H1 (cell line): ENCODE measurements at regions not wholly inside any gene's neighbourhood (a gene's known extent, or its start where the extent isn't known, plus 50 kb on each side); places are given as distances from the start of the nearest gene placed in this dataset.

Experiments used
- CTCF ChIA-PET: fragments of 300-600 bp; sonication (Branson Sonifier 250); formaldehyde crosslinking; loops from one replicate; lab custom pipeline; 2021; ENCODE audit not compliant: partially characterized antibody; lab: Charles Lee
- POLR2A ChIA-PET: fragments of 300-600 bp; sonication (Branson Sonifier 250); formaldehyde crosslinking; loops from one replicate; lab custom pipeline; 2021; ENCODE audit warnings: inconsistent platforms; ENCODE audit not compliant: partially characterized antibody; lab: Charles Lee
- DNase-seq, 2 experiments: peaks; one replicate each; pipeline versions ENCODE4 v3.0.0 to v3.0.0-alpha.2; 2010 to 2022; ENCODE audit warnings: low spot score in 2 of 2, low read depth in 1 of 2, mixed read lengths in 1 of 2
- FAIRE-seq: peaks from 2 replicates; lab custom pipeline; 2011; peaks lifted over from hg19 to GRCh38; lab: Jason Lieb, UNC
- H2AFZ ChIP-seq: 2 replicates; pipeline ENCODE4 v1.8.1; 2012; ENCODE audit warnings: low read length, inconsistent platforms
- H2AK5ac ChIP-seq: 2 replicates; pipeline ENCODE4 v1.6.1; 2013; ENCODE audit warnings: low read depth, low read length
- H2BK120ac ChIP-seq: replicated peaks from 2 replicates; pipeline ENCODE3; 2013; ENCODE audit warnings: low read depth, low read length, inconsistent platforms
- H2BK12ac ChIP-seq: 2 replicates; pipeline ENCODE4 v1.6.1; 2013; ENCODE audit warnings: low read depth, low read length
- H2BK15ac ChIP-seq: 2 replicates; pipeline ENCODE4 v1.6.1; 2013; ENCODE audit warnings: low read length
- H2BK20ac ChIP-seq: 2 replicates; pipeline ENCODE4 v1.6.1; 2013; ENCODE audit warnings: low read length
- H2BK5ac ChIP-seq: 2 replicates; pipeline ENCODE4 v1.6.1; 2013; ENCODE audit warnings: low read depth, low read length
- H3K14ac ChIP-seq: 2 replicates; pipeline ENCODE4 v1.6.1; 2013; ENCODE audit warnings: inconsistent platforms; ENCODE audit not compliant: insufficient read length
- H3K18ac ChIP-seq: 2 replicates; pipeline ENCODE4 v1.6.1; 2013; ENCODE audit warnings: low read length; ENCODE audit errors: extremely low read depth
- H3K23ac ChIP-seq: 2 replicates; pipeline ENCODE4 v1.6.1; 2013; ENCODE audit warnings: inconsistent platforms; ENCODE audit not compliant: insufficient read length
- H3K23me2 ChIP-seq: 2 replicates; pipeline ENCODE4 v1.6.1; 2013; ENCODE audit warnings: low read depth, low read length
- H3K27ac ChIP-seq: 2 replicates; pipeline ENCODE4 v1.6.1; 2011; ENCODE audit warnings: low read depth, low read length, inconsistent platforms
- H3K27me3 ChIP-seq, 4 experiments: replicated peaks in 1 of 4; 1 replicate in 1 of 4; 2 replicates in 3 of 4; pipeline versions ENCODE4 v1.6.1 to v1.8.1; 2011 to 2013; ENCODE audit warnings: low read length in 3 of 4, mild to moderate bottlenecking in 3 of 4, inconsistent platforms in 2 of 4, mixed read lengths in 2 of 4, moderate library complexity in 1 of 4; ENCODE audit not compliant: control insufficient read depth in 3 of 4, insufficient read depth in 3 of 4; ENCODE audit errors: extremely low read depth in 1 of 4
- H3K36me3 ChIP-seq, 4 experiments: 2 replicates each; pipeline versions ENCODE4 v1.6.1 to v1.8.1; 2011 to 2013; ENCODE audit warnings: mild to moderate bottlenecking in 4 of 4, low read length in 3 of 4, moderate library complexity in 2 of 4, control low read depth in 1 of 4, inconsistent platforms in 1 of 4; ENCODE audit not compliant: insufficient read depth in 4 of 4, control insufficient read depth in 2 of 4
- H3K4ac ChIP-seq: replicated peaks from 2 replicates; pipeline ENCODE3; 2013; ENCODE audit warnings: low read length, low read depth, mixed read lengths, inconsistent platforms; ENCODE audit not compliant: insufficient read length
- H3K4me1 ChIP-seq, 4 experiments: replicated peaks in 1 of 4; 1 replicate in 1 of 4; 2 replicates in 3 of 4; pipeline versions ENCODE4 v1.6.1 to v1.8.1; 2011 to 2013; ENCODE audit warnings: low read length in 3 of 4, inconsistent platforms in 2 of 4, mixed read lengths in 1 of 4; ENCODE audit not compliant: insufficient read depth in 4 of 4, control insufficient read depth in 3 of 4
- H3K4me2 ChIP-seq, 2 experiments: 2 replicates each; pipeline versions ENCODE4 v1.6.1 to v1.8.1; 2011 to 2013; ENCODE audit warnings: low read depth in 2 of 2, low read length in 2 of 2, control low read depth in 1 of 2, inconsistent platforms in 1 of 2, mild to moderate bottlenecking in 1 of 2; ENCODE audit not compliant: insufficient read depth in 1 of 2
- H3K4me3 ChIP-seq, 4 experiments: fragments of 200-600, 300-600 bp in 1 of 4; sonication (generic), shearing (Covaris generic), sonication (Bioruptor Twin) in 1 of 4; 2 replicates each; pipeline versions ENCODE4 v1.5.1 to v1.8.1; 2011 to 2016; ENCODE audit warnings: low read length in 4 of 4, low read depth in 3 of 4, control low read depth in 2 of 4, inconsistent platforms in 2 of 4, mild to moderate bottlenecking in 2 of 4, mixed read lengths in 1 of 4, moderate library complexity in 1 of 4; ENCODE audit not compliant: insufficient read depth in 2 of 4; ENCODE audit errors: extremely low read depth in 1 of 4
- H3K56ac ChIP-seq: replicated peaks from 2 replicates; pipeline ENCODE3; 2013; ENCODE audit warnings: low read depth, mild to moderate bottlenecking, mixed read lengths, low read length, inconsistent platforms; ENCODE audit not compliant: insufficient read length
- H3K79me1 ChIP-seq: 2 replicates; pipeline ENCODE4 v1.6.1; 2013; ENCODE audit warnings: low read depth, low read length, control low read depth
- H3K79me2 ChIP-seq, 2 experiments: 2 replicates each; pipeline versions ENCODE4 v1.6.1 to v1.8.1; 2012 to 2013; ENCODE audit warnings: low read length in 2 of 2, mild to moderate bottlenecking in 2 of 2, inconsistent platforms in 1 of 2; ENCODE audit not compliant: insufficient read depth in 2 of 2, control insufficient read depth in 1 of 2
- H3K9ac ChIP-seq, 4 experiments: replicated peaks in 1 of 4; 1 replicate in 1 of 4; 2 replicates in 3 of 4; pipeline versions ENCODE4 v1.6.1 to v1.8.1; 2011 to 2013; ENCODE audit warnings: low read depth in 3 of 4, low read length in 3 of 4, control low read depth in 2 of 4, mild to moderate bottlenecking in 2 of 4, moderate library complexity in 2 of 4, inconsistent platforms in 1 of 4; ENCODE audit errors: extremely low read depth in 1 of 4
- H3K9me3 ChIP-seq, 2 experiments: 2 replicates each; pipeline versions ENCODE4 v1.6.1 to v1.8.1; 2012 to 2013; ENCODE audit warnings: mild to moderate bottlenecking in 2 of 2, moderate library complexity in 2 of 2, control low read depth in 1 of 2, inconsistent platforms in 1 of 2, low read depth in 1 of 2, low read length in 1 of 2, mixed read lengths in 1 of 2; ENCODE audit not compliant: insufficient read depth in 2 of 2
- H4K20me1 ChIP-seq, 2 experiments: replicated peaks in 1 of 2; 2 replicates each; pipeline versions ENCODE3 to v1.8.1; 2011 to 2013; ENCODE audit warnings: inconsistent platforms in 2 of 2, low read length in 2 of 2, mild to moderate bottlenecking in 1 of 2; ENCODE audit not compliant: insufficient read depth in 2 of 2, control insufficient read depth in 1 of 2
- H4K5ac ChIP-seq: 2 replicates; pipeline ENCODE4 v1.6.1; 2013; ENCODE audit warnings: low read length, low read depth, mixed read lengths, inconsistent platforms; ENCODE audit not compliant: insufficient read length
- H4K8ac ChIP-seq: 2 replicates; pipeline ENCODE4 v1.8.0; 2013; ENCODE audit warnings: mild to moderate bottlenecking, moderate library complexity, low read length, inconsistent platforms; ENCODE audit not compliant: insufficient read depth; ENCODE audit errors: extremely low read depth
- H4K91ac ChIP-seq: replicated peaks from 2 replicates; pipeline ENCODE3; 2013; ENCODE audit warnings: low read length, mixed read lengths, inconsistent platforms; ENCODE audit not compliant: insufficient read length
- BACH1 ChIP-seq: IDR thresholded peaks from 2 replicates; pipeline ENCODE4 v1.6.1; 2012; ENCODE audit warnings: low read length, improper control_type of control experiment
- CREB1 ChIP-seq: IDR thresholded peaks from 2 replicates; pipeline ENCODE4 v1.6.1; 2012; ENCODE audit warnings: inconsistent platforms
- EGR1 ChIP-seq: IDR thresholded peaks from 2 replicates; pipeline ENCODE4 v1.6.1; 2011; ENCODE audit warnings: low read depth, low read length, borderline replicate concordance
- GTF2F1 ChIP-seq: IDR thresholded peaks from 2 replicates; pipeline ENCODE4 v1.6.1; 2012; ENCODE audit warnings: low read depth, low read length, improper control_type of control experiment, borderline replicate concordance
- JUN ChIP-seq: IDR thresholded peaks from 2 replicates; pipeline ENCODE4 v1.6.1; 2011; ENCODE audit warnings: low read depth, mild to moderate bottlenecking, improper control_type of control experiment, low read length
- JUND ChIP-seq: IDR thresholded peaks from 2 replicates; pipeline ENCODE4 v1.6.1; 2011; ENCODE audit warnings: mild to moderate bottlenecking, improper control_type of control experiment, low read length
- WGBS, 2 experiments: shearing (Covaris generic) in 1 of 2; methylation state at CpG; one replicate each; pipeline versions ENCODE4 v1.1.6 to v1.1.7; 2013 to 2015; ENCODE audit warnings: low lambda C conversion rate in 2 of 2, mixed read lengths in 2 of 2, inconsistent platforms in 1 of 2, low coverage in 1 of 2, missing lambda C conversion rate in 1 of 2; ENCODE audit not compliant: insufficient replicate concordance in 2 of 2, insufficient coverage in 1 of 2, insufficient read length in 1 of 2; ENCODE audit errors: extremely low coverage in 1 of 2, missing lambda C conversion rate in 1 of 2; 5-methylcytosine and 5-hydroxymethylcytosine counted together

GRCh38 chr1:245086389-245086969 lies 68.3 kb upstream of the KIF26B start:
- peaks cover 0 to 9% (median 1%) of the 10 kb centered on the region in 4 experiments; a peak in 4 of 8 replicates for H3K36me3 ChIP-seq
- no peak overlapping the region for H3K4me2 ChIP-seq
- H3K56ac ChIP-seq = no peak overlapping the region
- H4K91ac ChIP-seq = no peak overlapping the region
- H4K20me1 ChIP-seq = no peaks in the 10 kb centered on the region
- POLR2A ChIA-PET = no interaction called here
- no peak overlapping the region for H3K27ac ChIP-seq
- H2BK5ac ChIP-seq = no peak overlapping the region
- H3K23ac ChIP-seq = no peak overlapping the region
- H3K14ac ChIP-seq = no peak overlapping the region
- no peak overlapping the region for H3K9ac ChIP-seq
- WGBS, 2 experiments = 87% methylated on average over 4 of the region's 4 CpGs; no CpG with 5 or more reads in 1 of the 2 experiments
- no peak for DNase-seq
- no peaks in the 10 kb centered on the region for H3K27me3 ChIP-seq
- no peak overlapping the region for H2BK15ac ChIP-seq
- H2BK12ac ChIP-seq = no peak overlapping the region
- no peak overlapping the region for H4K8ac ChIP-seq
- no peaks in the 10 kb centered on the region for H3K79me1 ChIP-seq
- H2AFZ ChIP-seq = no peak overlapping the region
- no peak overlapping the region for H3K4me3 ChIP-seq
- no peak overlapping the region for H2BK120ac ChIP-seq
- CTCF ChIA-PET = interaction anchor here (0.6 to 1.5 kb wide), 3 partner anchors 69 to 950 kb away, joined by 3 to 4 read pairs (median 3); partner anchors contain the start of gene KIF26B
- no peak overlapping the region for H3K18ac ChIP-seq
- H2BK20ac ChIP-seq = no peak overlapping the region
- H3K4me1 ChIP-seq = no peaks in the 10 kb centered on the region
- H3K4ac ChIP-seq = no peak overlapping the region
- no peak for FAIRE-seq
- no peaks in the 10 kb centered on the region for H3K79me2 ChIP-seq
- H3K9me3 ChIP-seq = peaks cover 5% of the 10 kb centered on the region in 2 experiments; a peak in 2 of 4 replicates
- H3K23me2 ChIP-seq = no peaks in the 10 kb centered on the region
- H2AK5ac ChIP-seq = no peak overlapping the region
- no peak overlapping the region for H4K5ac ChIP-seq
- TF ChIP-seq JUN (no peak), CREB1 (no peak), BACH1 (no peak), EGR1 (no peak), GTF2F1 (no peak), JUND (no peak)
- TF ChIP-seq, all 59 proteins: peak for 0
